Central memory CD4-positive, alpha-beta T cell (primary cell): ENCODE measurements at regions not wholly inside any gene's neighbourhood (a gene's known extent, or its start where the extent isn't known, plus 50 kb on each side); places are given as distances from the start of the nearest gene placed in this dataset.
"Not testable (repeated sequence)": the region's sequence is repeated elsewhere in the genome, so short reads cannot be mapped to it uniquely, and the experiment has no call there.

ENCODE experiments used
- DNase-seq: peaks from one replicate; pipeline ENCODE4 v3.0.0; 2022

DNA sequence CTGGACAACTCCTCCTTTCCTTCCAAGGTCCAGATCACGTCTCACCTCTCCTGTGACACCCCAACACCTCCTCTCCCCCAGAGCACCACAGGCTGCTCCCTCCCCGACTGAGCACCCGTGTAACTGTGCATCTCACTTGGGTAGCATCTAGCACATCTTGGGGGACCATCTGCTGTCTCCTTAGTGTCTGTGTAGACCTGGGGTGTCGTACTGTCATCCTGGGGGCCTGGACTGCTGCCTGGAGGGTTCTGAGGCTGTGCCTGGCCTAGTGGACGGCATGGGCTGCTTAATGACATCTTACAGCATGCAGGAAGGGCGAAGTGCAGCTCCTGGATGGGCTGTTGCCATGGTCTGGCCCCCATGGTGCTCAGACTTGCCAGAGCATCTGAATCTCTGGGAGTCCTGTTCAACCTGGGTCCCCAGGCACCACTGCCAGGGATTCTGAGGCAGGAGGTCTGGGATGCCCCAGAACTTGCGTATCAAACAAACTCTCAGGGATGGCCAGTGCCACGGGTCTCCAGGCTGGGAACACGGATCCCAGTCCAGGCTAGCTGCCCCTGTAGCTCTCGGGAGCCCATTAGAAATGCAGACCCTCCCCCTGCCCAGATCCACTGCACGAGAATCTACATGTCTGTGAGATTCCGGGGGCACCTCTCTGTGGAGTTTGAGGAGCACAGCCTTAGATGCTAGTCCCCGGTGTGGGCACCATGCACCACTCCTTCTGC, 194.4 kb upstream of the ZNF469 start:
- DNase-seq = not testable (repeated sequence)

DNA sequence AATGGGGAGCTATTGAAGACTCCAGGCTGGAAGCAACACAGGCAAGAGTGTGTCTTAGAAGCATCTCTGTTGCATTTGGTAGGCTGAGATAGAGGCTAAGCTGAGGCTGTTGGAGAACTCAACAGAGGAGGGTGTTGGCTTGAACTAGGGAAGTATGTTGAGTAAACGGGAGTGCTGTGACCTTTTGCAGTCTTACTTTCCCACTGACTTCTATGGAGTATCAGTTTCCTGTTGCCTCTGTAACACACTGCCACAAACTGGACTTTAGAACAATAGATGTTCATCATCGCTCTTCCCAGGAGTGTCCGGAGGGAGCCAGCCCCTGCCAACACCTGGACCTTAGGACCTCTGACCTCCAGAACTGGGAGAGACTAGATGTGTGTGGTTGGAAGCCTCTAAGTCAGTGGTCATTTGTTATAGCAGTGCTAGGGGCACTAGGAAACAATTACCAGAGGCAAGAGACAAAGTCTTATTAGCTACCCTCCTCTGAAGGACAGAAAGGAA, 192.1 kb upstream of the ZNF469 start:
- not testable (repeated sequence) for DNase-seq

DNA sequence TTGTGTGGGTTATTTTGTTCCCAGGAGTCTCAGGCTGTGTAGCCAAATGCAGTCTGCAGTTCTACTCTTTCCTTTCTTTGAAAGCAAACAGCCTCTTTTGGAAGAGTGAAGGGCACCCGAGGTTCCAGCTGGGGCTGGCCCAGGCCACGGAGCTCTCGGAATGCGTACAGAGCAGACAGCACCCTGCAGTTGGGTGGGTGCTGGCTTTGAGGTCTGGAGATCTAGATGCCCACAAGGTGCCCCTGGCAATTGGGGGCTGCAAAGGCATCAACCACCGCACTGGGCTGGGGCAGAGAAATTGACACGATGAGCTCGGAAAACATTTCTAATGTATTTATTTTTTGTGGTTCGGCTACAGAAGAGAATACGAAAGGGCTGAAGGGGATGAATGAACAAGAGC, 191.6 kb upstream of the ZNF469 start:
- not testable (repeated sequence) for DNase-seq

DNA sequence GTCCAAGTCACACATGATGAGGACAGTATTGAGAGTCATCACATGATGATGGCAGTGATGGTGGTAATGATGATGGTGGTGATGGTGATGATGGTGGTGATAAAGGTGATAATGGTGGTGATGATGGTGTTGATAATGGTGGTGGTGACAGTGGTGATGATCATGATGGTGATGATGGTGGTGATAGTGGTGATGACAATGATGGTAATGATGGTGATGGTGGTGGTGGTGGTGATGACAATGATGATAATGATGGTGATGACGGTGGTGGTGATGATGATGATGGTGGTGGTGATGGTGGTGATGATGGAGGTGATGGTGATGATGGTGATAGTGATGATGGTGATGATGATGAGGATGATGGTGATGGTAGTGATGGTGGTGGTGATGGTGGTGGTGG, 190.2 kb upstream of the ZNF469 start:
- no peak for DNase-seq

DNA sequence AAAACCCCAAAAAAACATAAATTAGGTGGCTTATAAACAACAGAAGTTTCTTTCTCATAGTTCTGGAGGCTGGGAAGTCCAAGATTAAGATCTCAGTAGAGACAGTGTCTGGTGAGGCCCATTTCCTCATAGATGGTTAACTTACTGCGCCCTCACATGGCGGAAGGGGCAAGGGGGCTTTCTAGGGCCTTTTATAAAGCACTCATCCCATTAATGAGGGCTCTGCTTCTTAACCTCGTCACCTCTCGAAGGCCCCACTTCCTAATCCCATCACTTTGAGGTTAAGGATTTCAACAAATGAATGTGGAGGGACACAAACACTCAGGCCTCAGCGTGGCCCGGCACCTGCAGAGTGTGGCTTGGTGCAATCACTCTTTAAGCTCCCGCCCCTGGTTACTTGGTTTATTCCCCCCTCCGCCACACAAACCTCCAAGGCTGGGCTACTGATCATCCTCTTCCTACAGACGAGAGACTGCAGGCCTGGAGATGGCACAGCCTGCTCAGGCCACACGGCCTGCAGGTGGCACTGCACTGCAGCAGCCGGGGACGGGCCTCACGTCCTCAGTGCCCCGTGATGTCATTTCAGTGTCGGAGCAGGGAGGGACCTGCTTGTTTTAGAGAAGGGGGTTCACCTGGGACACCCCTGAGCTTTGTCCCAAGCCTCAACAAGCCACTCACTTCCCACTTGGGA, 188.9 kb upstream of the ZNF469 start:
- not testable (repeated sequence) for DNase-seq

DNA sequence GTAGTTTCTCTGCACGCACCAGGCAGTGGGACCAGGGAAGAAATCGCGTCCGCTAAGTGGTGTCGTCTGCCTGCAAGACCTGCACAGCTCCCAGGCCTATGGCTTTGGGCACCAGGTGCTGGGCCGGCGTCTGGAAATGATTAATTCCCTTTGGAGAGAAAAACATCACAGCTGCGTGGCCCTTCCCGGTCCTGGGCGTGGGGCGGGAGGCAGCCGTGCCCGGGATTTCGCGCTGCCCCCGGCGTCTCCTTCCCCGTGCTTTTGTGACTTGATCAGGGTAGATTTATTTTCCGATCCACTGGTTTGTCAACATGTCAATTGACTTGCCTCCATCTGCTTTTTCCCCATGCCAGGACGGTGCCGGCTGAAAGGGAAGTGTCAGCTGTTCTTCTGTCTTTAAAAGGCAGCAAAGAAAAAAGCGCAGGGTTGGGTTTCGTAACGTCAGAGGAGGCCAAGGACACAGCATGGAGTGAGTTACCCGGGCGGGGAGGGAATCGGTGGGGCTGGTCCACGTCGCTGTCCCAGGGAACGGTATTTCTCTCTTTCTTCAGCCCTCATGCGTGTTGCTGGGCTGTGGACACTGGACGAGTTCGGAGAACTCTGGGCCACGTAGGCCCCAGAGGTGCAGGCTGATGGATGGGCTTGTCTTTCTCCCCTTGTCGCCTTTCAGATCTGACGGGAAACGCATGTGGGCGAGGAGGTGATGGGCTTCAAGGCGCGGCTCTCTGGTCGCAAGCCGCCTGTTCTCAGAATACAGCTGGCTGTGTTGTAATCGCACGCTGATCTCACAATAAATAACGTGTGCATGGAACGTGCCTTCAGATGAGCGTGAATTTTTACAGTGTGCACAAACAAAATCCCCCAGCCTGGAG, 188.1 kb upstream of the ZNF469 start:
- DNase-seq = no peak

DNA sequence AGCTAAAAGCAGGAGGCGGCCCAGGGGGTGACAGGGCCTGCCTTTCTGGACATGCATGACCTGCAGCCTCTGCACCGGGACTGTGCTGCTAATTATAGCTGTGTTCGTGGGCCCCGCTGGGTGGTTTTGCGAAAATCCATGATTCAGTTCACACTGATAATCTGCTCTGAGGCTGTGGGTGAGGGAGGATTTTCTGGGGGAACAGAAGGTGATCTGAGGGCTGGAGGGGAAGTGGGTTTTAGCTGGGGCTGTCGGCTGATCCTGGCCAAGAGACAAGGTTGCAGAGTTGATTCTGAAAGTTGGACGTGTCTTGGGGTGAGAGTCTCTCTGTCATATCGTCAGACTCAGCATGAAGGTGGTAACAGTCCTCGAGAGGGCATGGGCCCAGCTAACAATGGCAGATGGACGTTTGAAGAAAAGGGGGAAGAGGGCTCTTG, 187.5 kb upstream of the ZNF469 start:
- no peak for DNase-seq

DNA sequence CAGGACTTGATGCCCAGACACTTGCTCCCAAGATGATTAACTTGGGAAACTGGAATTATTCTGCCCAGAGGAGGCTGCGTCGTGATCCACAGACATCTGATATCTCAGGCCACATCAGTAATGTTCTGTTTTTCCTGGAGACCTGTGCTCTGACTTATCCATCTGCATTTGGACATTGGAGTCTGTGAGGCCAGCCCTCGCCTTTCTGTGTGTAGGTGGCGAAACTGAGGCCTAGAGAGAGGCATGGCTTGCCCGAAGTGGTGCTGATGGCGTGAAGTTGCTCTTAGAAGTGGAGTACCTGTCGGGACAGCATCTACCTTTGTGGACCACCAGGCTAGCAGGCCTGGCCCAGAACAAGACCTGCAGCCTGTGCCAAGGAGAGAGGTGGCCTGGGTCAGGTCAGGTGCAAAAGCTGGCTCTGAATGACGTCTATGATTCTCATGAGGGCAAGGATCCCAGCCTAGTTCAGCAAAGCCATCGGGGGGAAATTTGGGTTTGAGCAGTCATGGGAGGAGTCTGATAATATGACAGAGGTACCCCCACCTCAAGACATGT, 186.8 kb upstream of the ZNF469 start:
- DNase-seq = no peak

DNA sequence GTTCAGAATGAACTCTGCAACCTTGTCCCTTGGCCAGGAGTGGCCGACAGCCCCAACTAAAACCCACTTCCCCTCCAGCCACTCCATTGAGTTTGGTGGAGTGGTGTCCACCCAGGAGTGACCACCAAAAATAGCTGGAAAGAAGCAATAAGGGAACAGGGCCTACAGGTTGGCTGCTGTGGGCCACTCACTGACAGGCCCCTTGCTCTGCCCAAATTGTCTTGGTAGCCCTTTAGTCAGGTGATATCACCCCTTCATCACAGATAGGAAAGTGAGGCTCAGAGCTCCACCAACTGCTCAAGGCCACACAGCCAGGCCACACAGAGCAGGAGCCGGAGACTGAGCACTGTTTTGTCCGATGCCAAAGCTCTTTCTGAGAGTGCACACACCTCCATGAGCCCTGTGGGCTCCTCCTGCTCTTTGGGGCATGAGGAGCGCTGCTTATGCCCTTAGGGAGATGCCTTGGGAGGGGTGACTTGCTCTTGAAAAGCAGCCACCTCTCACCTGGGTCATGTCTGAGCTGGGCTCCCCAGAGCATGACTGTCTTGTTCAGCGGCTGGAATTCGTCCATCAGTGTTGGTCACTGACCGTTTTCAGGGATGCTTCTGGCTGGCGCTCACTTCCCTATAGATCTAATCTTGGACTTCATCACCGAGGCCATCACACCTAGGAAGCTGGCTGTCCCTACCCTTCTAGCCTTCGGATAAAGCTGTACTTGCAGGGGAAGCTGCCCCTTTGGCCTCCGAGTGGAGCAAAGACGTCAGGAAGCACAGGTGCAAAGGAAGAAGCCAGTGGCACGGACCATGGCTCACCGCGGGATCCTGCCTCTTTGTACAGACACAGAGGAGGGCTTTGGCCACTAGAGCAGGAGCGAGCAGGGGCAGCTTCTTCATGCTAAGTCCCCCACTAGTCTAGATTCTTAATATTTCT, 186.0 kb upstream of the ZNF469 start:
- DNase-seq = no peak

DNA sequence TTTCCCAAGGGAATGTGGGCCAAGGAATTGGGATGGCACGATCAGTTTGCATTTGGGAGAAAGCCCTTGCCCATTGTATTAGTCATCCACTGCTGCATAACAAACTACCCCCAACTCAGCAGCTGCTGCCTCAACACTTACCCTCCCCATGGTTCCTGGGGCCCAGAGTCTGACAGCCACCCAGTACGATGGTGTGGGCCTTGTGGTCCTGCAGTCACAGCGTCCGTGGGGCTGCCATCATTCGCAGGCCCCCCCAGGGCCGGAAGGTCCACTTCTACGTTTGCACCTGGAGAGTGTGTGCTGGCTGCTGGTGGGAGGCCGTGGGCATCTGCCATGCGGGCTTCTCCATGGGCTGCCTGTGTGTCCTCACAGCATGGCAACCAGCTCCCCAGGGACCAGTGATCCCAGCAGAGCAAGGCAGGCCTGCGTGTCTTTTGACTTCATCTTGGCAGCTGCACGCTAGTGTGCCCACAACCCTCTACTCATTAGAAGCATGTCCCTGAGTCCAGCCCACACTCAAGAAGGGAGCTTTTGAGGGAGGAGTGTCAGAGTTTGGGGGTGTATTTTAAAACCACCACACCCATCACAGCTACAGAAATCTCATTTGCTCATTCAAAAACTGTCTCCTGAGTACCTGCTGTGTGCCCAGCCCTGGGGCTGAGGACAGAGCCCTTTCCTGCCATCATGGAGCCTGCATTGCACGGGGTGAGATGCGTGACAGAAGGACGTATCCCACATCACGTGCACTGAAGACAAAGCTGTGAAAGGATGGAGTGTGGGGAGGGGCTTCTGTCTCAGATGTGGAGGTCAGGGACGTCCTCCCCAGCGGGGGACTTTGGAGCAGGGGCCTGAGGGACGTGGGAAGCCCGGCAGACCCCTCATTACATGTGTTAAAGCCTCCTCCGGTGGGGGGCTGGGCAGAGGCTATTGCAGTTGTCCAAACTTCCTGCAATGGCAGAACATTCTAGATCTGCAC, 185.0 kb upstream of the ZNF469 start:
- no peak for DNase-seq

DNA sequence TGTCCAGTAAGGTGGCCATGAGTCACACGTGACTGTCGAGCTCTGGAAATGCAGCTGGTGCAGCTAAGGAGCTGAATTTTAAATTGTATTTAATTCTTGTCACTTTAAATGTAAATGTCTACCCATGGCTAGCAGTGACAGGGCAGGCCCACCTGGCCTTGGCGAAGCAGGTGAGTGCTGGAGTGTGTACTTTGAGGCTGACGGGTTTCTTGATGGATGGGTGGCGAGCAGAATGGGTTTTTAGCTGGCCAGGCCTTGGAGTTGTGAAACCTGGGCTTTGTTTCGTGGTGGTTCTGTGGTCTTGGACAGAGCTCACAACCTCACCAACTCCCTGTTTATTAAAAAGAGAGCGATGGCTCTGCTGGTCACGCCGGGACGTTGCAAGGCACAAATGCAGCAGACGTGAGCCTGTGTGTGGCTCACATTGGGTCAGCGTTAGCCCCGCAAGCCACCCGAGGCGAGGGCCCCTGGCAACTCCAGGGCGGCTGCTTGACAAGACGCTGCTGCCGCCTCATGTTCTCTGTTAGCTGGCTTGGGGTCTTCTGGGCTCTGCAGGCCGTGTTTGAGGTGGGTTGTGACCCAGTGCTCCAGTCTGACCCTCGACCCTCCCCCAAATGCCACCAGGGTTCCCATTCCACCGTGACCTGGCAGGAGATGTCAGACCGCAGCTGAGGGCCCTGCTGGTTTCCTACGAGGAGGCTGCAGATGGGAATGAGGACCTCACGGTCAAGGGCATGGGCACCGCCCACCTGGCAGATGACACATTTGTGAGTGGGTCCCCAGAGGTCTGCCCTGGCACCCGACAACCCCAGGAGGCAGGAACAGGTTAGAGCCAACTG, 184.1 kb upstream of the ZNF469 start:
- DNase-seq = not testable (repeated sequence)

DNA sequence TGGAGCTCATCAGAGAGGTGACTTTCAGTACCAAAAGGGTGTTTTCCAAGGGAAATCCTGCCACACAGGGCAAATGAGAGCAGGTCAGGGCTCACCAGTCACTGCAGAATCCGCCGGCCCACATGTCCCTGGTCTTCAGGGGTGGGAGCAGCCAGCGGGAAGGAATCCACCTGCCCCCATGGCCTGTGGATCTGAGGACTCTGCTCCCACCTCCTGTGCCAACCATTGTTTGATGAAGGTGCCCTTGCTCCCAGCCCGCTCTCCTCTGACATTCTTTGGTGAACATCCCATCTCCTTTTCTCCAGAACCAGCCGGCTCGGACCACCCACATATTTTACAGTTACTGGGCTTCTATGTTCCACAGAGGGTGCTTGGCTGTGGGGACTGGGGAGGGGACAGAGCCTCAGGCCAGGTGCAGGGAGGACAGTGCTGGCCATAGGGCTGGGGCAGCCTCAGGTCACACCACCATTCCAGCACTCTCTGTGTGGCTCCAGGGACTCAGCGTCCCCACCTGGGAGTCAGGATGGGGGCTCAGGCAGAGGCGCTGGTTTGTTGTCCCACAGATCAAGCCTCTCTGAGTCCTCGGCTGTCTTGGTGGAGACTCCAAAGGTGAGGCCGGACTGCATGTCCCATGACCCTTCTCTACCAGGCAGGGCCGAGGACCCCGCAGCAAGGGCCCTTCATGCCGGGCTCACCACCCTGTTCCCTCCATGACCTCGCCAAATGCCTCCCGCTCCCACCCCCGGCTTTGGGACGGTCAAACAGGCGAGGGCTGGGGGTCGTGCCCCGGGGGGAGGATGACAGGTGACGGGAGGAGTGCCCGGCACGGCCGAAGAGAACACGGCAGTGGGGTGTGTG, 183.2 kb upstream of the ZNF469 start:
- not testable (repeated sequence) for DNase-seq

DNA sequence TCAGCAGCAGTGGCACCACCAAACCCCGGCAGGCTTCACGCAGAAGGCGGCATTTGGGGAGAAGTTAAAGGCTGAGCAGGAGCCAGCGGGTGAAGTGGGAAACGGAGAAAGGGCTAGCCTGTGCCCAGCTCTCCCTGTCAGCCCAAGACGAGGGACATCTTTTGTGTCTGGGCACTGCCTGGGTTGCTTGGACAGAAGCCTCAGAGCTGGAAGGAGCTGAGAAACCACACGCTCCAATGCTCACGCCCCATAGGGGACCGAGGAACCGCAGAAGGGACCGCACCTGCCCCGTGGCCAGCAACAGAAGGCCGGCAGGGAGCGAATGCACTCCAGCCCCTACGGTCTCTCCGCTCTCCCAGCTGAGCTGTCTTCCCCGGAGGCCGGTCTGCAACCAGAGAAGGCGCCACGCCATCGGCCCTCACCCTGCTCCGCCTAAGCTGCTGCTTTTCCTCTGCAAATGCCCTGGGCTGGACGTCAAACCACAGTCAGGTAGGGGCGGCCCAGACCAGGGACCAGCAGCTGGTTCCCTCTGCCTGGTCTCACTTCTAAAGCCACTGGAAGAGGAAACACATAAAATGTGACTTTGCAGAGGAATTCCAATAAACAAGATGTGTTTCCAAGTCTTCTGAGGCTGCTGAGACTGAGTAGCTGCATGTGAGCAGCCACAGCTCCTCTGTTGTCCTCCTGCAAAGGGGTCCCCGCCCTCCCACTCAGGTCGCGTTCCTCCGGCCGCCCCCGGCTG, 182.4 kb upstream of the ZNF469 start:
- DNase-seq = not testable (repeated sequence)

DNA sequence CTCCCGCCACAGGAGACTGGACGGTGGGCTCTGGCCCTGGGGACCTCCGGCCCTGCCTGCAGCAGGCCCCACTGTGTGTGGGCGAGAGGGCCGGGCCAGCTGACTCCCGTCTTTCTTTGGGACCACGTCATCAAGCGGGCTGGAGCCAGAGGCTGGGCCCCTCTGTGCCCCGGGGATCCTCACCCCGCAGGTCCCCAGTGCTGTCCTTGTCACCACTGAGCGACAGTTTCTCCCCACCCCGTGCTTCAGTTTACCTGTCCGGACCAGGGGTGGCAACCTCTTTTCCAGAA, 181.9 kb upstream of the ZNF469 start:
- no peak for DNase-seq

DNA sequence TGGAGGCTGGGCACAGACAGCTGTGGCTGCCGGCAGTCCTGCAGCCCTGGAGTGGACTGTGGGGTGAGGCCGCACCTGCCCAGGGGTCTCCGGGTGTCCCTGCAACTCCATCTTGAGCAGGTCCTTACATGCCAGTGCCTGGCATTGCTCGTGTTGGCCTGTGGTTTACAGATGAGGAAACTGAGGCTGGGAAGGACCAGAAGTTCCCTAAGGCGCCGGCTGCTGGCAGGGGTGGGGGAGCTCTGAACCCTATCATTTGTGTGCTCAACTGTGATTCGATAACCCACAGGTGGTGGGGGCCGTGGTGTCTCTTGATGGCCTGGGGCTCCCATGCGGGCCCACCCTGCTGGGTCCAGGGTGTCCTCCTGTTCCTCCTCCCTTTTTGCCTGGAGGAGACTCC, 181.1 kb upstream of the ZNF469 start:
- not testable (repeated sequence) for DNase-seq

DNA sequence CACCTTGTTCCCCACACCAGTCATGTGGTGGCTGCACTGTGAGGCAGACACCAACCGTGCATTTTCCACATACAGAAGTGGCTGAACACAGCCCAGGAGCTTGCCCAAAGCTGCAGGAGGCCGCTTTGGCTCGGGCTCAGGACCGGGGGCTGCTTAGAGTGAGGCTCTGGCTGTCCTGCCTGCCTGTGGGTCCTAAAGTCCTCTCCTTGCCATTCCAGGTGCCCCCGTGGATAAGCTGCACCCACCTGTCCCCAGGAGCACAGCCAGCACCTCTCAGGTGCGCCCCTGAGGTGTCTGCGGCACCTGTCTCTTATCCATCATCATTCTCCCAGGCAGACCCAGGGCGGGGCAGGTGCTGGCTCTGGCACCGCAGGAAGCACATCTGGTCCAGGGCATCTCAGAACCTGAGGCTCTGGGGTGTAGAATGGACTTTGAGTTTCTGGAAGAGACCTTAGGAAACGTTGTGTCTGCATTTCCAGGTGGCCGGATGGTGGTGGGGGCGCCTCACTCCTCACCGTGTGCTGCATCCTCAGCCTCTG, 180.5 kb upstream of the ZNF469 start:
- DNase-seq = no peak

DNA sequence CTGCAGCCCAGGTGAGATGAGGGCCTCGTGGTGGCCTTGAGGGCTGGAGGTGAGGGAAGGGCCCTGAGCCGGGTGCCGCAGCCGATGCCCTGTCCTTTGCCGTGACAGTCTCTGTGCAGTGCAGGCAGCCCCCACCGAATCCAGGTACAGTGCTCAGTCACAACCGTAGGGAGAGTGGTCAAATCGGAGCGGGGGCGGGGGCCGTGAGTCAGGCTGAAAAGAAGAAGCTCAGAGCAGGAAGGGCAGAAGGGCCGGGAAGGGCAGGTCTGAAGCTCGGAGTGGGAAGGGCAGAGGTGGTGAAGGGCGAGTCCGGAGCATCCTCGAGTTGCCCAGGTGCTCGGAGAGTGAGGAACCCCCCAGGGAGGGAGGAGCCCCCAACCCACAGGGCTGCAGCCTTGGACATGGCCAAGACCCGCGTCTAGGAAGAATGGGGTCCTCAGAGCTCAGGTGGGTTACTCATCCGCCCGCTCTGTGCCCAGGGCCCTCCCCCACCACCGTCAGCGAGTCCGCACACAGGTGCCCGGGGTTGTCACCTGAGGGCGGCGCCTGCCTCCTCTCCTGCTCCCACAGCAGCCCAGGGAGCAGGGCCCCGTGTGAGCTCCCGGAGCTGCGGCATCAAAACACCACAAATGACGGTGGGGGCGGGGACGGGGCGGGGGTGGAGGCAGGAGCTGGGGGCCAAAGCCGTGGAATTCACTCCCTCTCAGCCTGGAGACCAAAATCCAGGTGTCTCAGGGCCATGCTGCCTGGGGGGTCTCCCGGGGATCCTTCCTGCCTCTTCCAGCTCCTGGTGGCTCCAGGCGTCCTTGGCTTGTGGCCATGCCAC, 179.7 kb upstream of the ZNF469 start:
- DNase-seq = not testable (repeated sequence)
